WTC11 (cell line): ENCODE measurements at regions not wholly inside any gene's neighbourhood (a gene's known extent, or its start where the extent isn't known, plus 50 kb on each side); places are given as distances from the start of the nearest gene placed in this dataset.

Experiments used
- ATAC-seq: fragments of 200-7000 bp; cut with Tn5 transposase; 2 replicates; pipeline ENCODE4 v1.10.0; 2021; ENCODE audit warnings: mild to moderate bottlenecking, moderate library complexity
- CTCF ChIA-PET: fragments of 300-600 bp; sonication (Branson Sonifier 250); formaldehyde crosslinking; loops from one replicate; lab custom pipeline; 2021; ENCODE audit warnings: antibody characterized with exemption; lab: Charles Lee
- POLR2A ChIA-PET: fragments of 350-600 bp; sonication (Branson Sonifier 250); formaldehyde crosslinking; loops from one replicate; lab custom pipeline; 2021; ENCODE audit warnings: antibody characterized with exemption; lab: Charles Lee
- DNase-seq: peaks from one replicate; pipeline ENCODE4 v3.0.0; 2021; ENCODE audit warnings: low spot score
- H3K27ac Mint-ChIP-seq: 2 replicates; pipeline ENCODE4 v1.8.0; 2021; ENCODE audit warnings: mixed read lengths
- H3K27me3 Mint-ChIP-seq: 2 replicates; pipeline ENCODE4 v1.8.0; 2021; ENCODE audit warnings: low read depth, mild to moderate bottlenecking, moderate library complexity, mixed read lengths
- H3K36me3 Mint-ChIP-seq: 2 replicates; pipeline ENCODE4 v1.8.0; 2021; ENCODE audit warnings: mixed read lengths
- H3K4me1 Mint-ChIP-seq: 2 replicates; pipeline ENCODE4 v1.8.0; 2022; ENCODE audit warnings: mixed read lengths
- H3K4me3 Mint-ChIP-seq: 2 replicates; pipeline ENCODE4 v1.8.0; 2021; ENCODE audit warnings: mild to moderate bottlenecking, moderate library complexity, mixed read lengths
- H3K9me3 Mint-ChIP-seq: 2 replicates; pipeline ENCODE4 v1.8.0; 2021; ENCODE audit warnings: mixed read lengths
- CREM ChIP-seq: sonication (generic); formaldehyde crosslinking; IDR thresholded peaks from 2 replicates; pipeline ENCODE4 v1.8.1; 2022; ENCODE audit warnings: mild to moderate bottlenecking, missing genetic modification reagents, moderate library complexity
- ELF4 ChIP-seq: sonication (generic); formaldehyde crosslinking; IDR thresholded peaks from 2 replicates; pipeline ENCODE4 v1.8.1; 2022; ENCODE audit warnings: low read depth, mild to moderate bottlenecking, moderate library complexity, missing genetic modification reagents
- FOXJ3 ChIP-seq: sonication (generic); formaldehyde crosslinking; IDR thresholded peaks from 2 replicates; pipeline ENCODE4 v1.9.0; 2021; ENCODE audit warnings: missing genetic modification reagents, mild to moderate bottlenecking, borderline replicate concordance
- GRHL2 ChIP-seq: fragments of 250-450 bp; sonication (Bioruptor Pico); IDR thresholded peaks from 2 replicates; pipeline ENCODE4 v1.8.0; 2022; ENCODE audit warnings: mild to moderate bottlenecking, moderate library complexity; ENCODE audit not compliant: insufficient replicate concordance, severe bottlenecking
- HMGA2 ChIP-seq: fragments of 250-450 bp; sonication (Bioruptor Pico); IDR thresholded peaks from 2 replicates; pipeline ENCODE4 v1.4.0; 2021; ENCODE audit warnings: mild to moderate bottlenecking, moderate library complexity
- JUN ChIP-seq: sonication (generic); formaldehyde crosslinking; IDR thresholded peaks from 2 replicates; pipeline ENCODE4 v1.8.0; 2023; ENCODE audit warnings: mild to moderate bottlenecking, missing genetic modification reagents
- MYBL2 ChIP-seq: sonication (generic); formaldehyde crosslinking; IDR thresholded peaks from 2 replicates; pipeline ENCODE4 v1.8.1; 2023; ENCODE audit warnings: mild to moderate bottlenecking, moderate library complexity, missing genetic modification reagents
- NR1H2 ChIP-seq: sonication (generic); formaldehyde crosslinking; IDR thresholded peaks from 2 replicates; pipeline ENCODE4 v1.9.0; 2021; ENCODE audit warnings: mild to moderate bottlenecking, moderate library complexity, missing genetic modification reagents
- OVOL2 ChIP-seq: fragments of 250-450 bp; sonication (Bioruptor Pico); IDR thresholded peaks from 2 replicates; pipeline ENCODE4 v1.9.0; 2021; ENCODE audit warnings: mild to moderate bottlenecking, borderline replicate concordance
- PRRX2 ChIP-seq: fragments of 250-450 bp; sonication (Bioruptor Pico); IDR thresholded peaks from 2 replicates; pipeline ENCODE4 v1.8.0; 2021; ENCODE audit warnings: mild to moderate bottlenecking
- ZNF263 ChIP-seq: sonication (generic); formaldehyde crosslinking; IDR thresholded peaks from 2 replicates; pipeline ENCODE4 v1.8.1; 2022; ENCODE audit warnings: low read depth, mild to moderate bottlenecking, moderate library complexity, missing genetic modification reagents
- TF ChIP-seq, protein P1 (sequence below): sonication (generic); formaldehyde crosslinking; IDR thresholded peaks from 2 replicates; pipeline ENCODE4 v1.8.1; 2022; ENCODE audit warnings: missing genetic modification reagents, borderline replicate concordance
- TF ChIP-seq, protein P2 (sequence below): sonication (generic); formaldehyde crosslinking; IDR thresholded peaks from 2 replicates; pipeline ENCODE4 v1.8.0; 2023; ENCODE audit warnings: missing genetic modification reagents, mild to moderate bottlenecking, borderline replicate concordance
- TF ChIP-seq, protein P3 (sequence below): sonication (generic); formaldehyde crosslinking; IDR thresholded peaks from 2 replicates; pipeline ENCODE4 v1.8.0; 2022; ENCODE audit warnings: mild to moderate bottlenecking, missing genetic modification reagents
- TF ChIP-seq, protein P4 (sequence below): sonication (generic); formaldehyde crosslinking; conservative IDR thresholded peaks from 2 replicates; pipeline ENCODE4 v1.8.1; 2022; ENCODE audit warnings: mild to moderate bottlenecking, missing genetic modification reagents
- TF ChIP-seq, protein P5 (sequence below): sonication (generic); formaldehyde crosslinking; IDR thresholded peaks from 2 replicates; pipeline ENCODE4 v1.8.1; 2023; ENCODE audit warnings: mild to moderate bottlenecking, moderate library complexity, missing genetic modification reagents

DNA sequence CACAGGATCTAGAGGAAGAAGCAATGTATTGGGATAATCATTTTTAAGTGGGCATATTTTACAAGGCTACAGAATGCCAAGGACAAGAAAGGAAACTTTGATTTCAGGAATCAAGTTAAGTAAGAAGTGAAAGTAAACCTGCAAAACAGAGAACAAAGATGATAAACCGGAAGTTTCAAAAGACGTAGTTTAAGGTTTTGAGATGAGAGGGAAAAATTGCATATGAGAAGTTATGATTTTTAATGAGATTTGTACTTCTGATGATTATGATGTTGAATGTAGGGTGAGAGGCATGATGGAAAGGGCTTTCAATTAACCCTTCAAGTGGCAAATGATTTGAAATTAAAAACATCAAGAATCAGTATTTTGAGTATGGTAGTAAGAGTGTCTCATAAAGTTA is 134.9 kb downstream of the CAPZA3 start (continued):
- TF ChIP-seq, protein P1, sequence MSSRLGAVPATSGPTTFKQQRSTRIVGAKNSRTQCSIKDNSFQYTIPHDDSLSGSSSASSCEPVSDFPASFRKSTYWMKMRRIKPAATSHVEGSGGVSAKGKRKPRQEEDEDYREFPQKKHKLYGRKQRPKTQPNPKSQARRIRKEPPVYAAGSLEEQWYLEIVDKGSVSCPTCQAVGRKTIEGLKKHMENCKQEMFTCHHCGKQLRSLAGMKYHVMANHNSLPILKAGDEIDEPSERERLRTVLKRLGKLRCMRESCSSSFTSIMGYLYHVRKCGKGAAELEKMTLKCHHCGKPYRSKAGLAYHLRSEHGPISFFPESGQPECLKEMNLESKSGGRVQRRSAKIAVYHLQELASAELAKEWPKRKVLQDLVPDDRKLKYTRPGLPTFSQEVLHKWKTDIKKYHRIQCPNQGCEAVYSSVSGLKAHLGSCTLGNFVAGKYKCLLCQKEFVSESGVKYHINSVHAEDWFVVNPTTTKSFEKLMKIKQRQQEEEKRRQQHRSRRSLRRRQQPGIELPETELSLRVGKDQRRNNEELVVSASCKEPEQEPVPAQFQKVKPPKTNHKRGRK (CRISPR knock-in tag): no peak
- TF ChIP-seq JUN (CRISPR knock-in tag): no peak

DNA sequence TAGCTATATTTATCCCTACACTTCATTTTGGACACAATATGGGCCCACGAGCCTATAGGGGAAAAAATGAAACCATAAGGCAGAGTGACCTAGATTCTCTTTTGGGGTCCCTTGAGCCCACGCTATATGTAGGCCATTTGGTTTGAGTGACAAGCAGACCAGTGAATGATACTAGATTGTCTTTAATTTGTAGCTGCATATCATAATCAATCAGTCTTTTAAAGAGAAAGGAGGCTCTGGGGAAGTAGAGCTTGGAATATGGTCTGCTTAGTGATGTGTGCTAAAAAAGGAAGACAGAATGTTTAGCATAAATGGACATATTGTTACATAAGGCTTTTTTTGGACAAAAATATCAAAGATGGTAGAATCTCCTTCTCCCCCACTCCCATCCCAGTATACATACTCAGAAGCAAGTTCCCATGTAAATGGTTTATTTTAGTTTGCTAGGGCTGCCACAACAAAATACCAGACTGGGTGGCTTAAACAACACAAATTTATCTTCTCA is 140.8 kb downstream of the CAPZA3 start:
- DNase-seq: no peak
- peaks cover 14% of the 10 kb centered on the region for H3K4me1 Mint-ChIP-seq
- TF ChIP-seq, protein P2, sequence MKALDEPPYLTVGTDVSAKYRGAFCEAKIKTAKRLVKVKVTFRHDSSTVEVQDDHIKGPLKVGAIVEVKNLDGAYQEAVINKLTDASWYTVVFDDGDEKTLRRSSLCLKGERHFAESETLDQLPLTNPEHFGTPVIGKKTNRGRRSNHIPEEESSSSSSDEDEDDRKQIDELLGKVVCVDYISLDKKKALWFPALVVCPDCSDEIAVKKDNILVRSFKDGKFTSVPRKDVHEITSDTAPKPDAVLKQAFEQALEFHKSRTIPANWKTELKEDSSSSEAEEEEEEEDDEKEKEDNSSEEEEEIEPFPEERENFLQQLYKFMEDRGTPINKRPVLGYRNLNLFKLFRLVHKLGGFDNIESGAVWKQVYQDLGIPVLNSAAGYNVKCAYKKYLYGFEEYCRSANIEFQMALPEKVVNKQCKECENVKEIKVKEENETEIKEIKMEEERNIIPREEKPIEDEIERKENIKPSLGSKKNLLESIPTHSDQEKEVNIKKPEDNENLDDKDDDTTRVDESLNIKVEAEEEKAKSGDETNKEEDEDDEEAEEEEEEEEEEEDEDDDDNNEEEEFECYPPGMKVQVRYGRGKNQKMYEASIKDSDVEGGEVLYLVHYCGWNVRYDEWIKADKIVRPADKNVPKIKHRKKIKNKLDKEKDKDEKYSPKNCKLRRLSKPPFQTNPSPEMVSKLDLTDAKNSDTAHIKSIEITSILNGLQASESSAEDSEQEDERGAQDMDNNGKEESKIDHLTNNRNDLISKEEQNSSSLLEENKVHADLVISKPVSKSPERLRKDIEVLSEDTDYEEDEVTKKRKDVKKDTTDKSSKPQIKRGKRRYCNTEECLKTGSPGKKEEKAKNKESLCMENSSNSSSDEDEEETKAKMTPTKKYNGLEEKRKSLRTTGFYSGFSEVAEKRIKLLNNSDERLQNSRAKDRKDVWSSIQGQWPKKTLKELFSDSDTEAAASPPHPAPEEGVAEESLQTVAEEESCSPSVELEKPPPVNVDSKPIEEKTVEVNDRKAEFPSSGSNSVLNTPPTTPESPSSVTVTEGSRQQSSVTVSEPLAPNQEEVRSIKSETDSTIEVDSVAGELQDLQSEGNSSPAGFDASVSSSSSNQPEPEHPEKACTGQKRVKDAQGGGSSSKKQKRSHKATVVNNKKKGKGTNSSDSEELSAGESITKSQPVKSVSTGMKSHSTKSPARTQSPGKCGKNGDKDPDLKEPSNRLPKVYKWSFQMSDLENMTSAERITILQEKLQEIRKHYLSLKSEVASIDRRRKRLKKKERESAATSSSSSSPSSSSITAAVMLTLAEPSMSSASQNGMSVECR (CRISPR knock-in tag): no peak
- TF ChIP-seq, protein P3, sequence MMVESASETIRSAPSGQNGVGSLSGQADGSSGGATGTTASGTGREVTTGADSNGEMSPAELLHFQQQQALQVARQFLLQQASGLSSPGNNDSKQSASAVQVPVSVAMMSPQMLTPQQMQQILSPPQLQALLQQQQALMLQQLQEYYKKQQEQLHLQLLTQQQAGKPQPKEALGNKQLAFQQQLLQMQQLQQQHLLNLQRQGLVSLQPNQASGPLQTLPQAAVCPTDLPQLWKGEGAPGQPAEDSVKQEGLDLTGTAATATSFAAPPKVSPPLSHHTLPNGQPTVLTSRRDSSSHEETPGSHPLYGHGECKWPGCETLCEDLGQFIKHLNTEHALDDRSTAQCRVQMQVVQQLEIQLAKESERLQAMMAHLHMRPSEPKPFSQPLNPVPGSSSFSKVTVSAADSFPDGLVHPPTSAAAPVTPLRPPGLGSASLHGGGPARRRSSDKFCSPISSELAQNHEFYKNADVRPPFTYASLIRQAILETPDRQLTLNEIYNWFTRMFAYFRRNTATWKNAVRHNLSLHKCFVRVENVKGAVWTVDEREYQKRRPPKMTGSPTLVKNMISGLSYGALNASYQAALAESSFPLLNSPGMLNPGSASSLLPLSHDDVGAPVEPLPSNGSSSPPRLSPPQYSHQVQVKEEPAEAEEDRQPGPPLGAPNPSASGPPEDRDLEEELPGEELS: no peak
- TF ChIP-seq GRHL2 (CRISPR knock-in tag): no peak
- TF ChIP-seq, protein P4, sequence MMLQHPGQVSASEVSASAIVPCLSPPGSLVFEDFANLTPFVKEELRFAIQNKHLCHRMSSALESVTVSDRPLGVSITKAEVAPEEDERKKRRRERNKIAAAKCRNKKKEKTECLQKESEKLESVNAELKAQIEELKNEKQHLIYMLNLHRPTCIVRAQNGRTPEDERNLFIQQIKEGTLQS (CRISPR knock-in tag): no peak
- TF ChIP-seq CREM (CRISPR knock-in tag): no peak
- no peak for TF ChIP-seq ELF4 (CRISPR knock-in tag)
- no peak for TF ChIP-seq FOXJ3 (CRISPR knock-in tag)
- no peak for TF ChIP-seq HMGA2 (CRISPR knock-in tag)
- TF ChIP-seq OVOL2 (CRISPR knock-in tag): no peak
- TF ChIP-seq NR1H2 (CRISPR knock-in tag): no peak
- TF ChIP-seq, protein P5, sequence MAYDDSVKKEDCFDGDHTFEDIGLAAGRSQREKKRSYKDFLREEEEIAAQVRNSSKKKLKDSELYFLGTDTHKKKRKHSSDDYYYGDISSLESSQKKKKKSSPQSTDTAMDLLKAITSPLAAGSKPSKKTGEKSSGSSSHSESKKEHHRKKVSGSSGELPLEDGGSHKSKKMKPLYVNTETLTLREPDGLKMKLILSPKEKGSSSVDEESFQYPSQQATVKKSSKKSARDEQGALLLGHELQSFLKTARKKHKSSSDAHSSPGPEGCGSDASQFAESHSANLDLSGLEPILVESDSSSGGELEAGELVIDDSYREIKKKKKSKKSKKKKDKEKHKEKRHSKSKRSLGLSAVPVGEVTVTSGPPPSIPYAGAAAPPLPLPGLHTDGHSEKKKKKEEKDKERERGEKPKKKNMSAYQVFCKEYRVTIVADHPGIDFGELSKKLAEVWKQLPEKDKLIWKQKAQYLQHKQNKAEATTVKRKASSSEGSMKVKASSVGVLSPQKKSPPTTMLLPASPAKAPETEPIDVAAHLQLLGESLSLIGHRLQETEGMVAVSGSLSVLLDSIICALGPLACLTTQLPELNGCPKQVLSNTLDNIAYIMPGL (CRISPR knock-in tag): no peak
- no peak for TF ChIP-seq PRRX2
- no peak for TF ChIP-seq MYBL2 (CRISPR knock-in tag)
- TF ChIP-seq ZNF263: no peak
- TF ChIP-seq, all 79 proteins: peak for 0
- H3K9me3 Mint-ChIP-seq: peaks cover 40% of the 10 kb centered on the region
- no peaks in the 10 kb centered on the region for H3K27me3 Mint-ChIP-seq
- no peak overlapping the region for H3K4me3 Mint-ChIP-seq
- ATAC-seq: no peak
- POLR2A ChIA-PET: no interaction called here
- no peak overlapping the region for H3K27ac Mint-ChIP-seq
- H3K36me3 Mint-ChIP-seq: peaks cover 22% of the 10 kb centered on the region
- CTCF ChIA-PET: no interaction called here
